Fibroblast of mammary gland (primary cell): ENCODE measurements at regions not wholly inside any gene's neighbourhood (a gene's known extent, or its start where the extent isn't known, plus 50 kb on each side); places are given as distances from the start of the nearest gene placed in this dataset.

Experiments used
- DNase-seq: peaks from one replicate; pipeline ENCODE4 v3.0.0-alpha.2; 2010; ENCODE audit warnings: low read depth
- H3K4me3 ChIP-seq: 2 replicates; pipeline ENCODE4 v1.5.1; 2011; ENCODE audit warnings: low read depth, mild to moderate bottlenecking, low read length, moderate library complexity; ENCODE audit not compliant: control insufficient read depth
- CTCF ChIP-seq: conservative IDR thresholded peaks from 2 replicates; pipeline ENCODE4 v1.5.1; 2011; ENCODE audit warnings: low read depth, low read length, inconsistent platforms; ENCODE audit not compliant: control insufficient read depth, insufficient read depth

GRCh38 chr2:183495079-183495478, 370.8 kb downstream of the NUP35 start:
- no peak for DNase-seq
- no peak for TF ChIP-seq CTCF
- no peak overlapping the region for H3K4me3 ChIP-seq

GRCh38 chr2:183495589-183496267, 371.5 kb downstream of the NUP35 start:
- no peak for TF ChIP-seq CTCF
- no peak overlapping the region for H3K4me3 ChIP-seq
- no peak for DNase-seq

GRCh38 chr2:183497861-183498260, 373.6 kb downstream of the NUP35 start:
- TF ChIP-seq CTCF: no peak
- no peak for DNase-seq
- no peak overlapping the region for H3K4me3 ChIP-seq

GRCh38 chr2:183505911-183506310, 381.7 kb downstream of the NUP35 start:
- no peak for DNase-seq
- H3K4me3 ChIP-seq: no peak overlapping the region
- TF ChIP-seq CTCF: no peak

DNA sequence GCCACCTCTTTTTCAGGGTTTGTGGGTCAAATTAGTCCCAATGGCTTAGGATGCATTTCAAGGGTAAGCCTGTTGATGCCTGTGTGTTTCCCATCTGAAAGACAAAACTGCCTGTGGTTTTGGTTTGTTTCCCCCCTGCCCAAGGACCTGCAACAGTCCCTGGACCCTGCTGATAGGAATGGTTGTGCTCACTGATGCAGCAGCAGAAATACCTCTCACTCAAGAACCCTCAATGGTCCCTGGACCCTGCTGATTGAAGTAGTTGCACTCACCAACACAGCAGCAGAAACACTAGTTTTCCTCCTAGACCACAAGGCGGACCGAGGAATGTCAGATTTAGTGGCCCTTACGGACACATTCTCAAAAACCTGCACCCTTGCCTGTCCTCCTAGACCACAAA, 386.9 kb downstream of the NUP35 start:
- TF ChIP-seq CTCF: no peak
- no peak overlapping the region for H3K4me3 ChIP-seq
- no peak for DNase-seq

DNA sequence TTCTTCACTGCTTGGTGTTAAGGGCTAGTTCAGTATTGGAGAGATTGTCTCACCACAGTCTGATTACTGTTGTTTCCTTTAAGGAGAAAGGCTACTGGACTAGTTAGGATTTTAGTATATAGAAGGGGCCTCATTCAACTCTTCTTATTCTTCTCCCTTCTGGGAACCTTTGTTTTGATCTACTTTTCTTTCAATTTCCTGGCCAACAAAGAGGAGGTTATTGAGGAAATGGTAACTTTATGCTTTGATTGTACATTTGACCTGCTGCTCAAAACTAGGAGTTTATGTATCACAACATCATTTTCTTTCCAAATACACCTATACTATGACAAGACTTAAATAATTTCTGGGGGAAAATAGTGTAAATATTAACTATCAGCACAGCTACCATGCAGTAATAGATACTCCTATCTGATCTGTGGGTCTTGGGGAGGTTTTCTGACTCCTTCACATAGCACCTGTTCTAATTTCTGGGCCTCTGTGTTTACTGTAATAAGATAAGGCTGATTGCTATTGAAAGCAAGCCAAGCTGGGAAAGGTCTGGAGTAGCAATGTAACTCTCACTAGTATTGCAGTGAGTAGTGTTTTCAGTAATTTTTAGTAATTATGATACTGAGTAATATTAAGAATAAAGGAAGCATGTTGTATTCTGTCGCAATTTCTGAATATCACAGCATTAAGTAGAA, 395.3 kb downstream of the NUP35 start:
- H3K4me3 ChIP-seq: no peak overlapping the region
- TF ChIP-seq CTCF: no peak
- DNase-seq: no peak
